Fibroblast of lung (primary cell): ENCODE measurements at regions not wholly inside any gene's neighbourhood (a gene's known extent, or its start where the extent isn't known, plus 50 kb on each side); places are given as distances from the start of the nearest gene placed in this dataset.

Experiments used
- DNase-seq, 2 donors: peaks; one replicate each; pipeline versions ENCODE4 v3.0.0 to v3.0.0-alpha.2; 2010; ENCODE audit warnings: low read depth in 2 of 2
- H2AFZ ChIP-seq: 2 replicates; pipeline ENCODE4 v1.5.1; 2012; ENCODE audit warnings: low read length, control low read depth, inconsistent platforms
- H3K27ac ChIP-seq: 2 replicates; pipeline ENCODE4 v1.5.1; 2011; ENCODE audit warnings: low read length, control low read depth; ENCODE audit not compliant: insufficient read depth
- H3K27me3 ChIP-seq: 2 replicates; pipeline ENCODE4 v1.5.1; 2011; ENCODE audit warnings: mild to moderate bottlenecking, low read length; ENCODE audit not compliant: control insufficient read depth, insufficient read depth
- H3K36me3 ChIP-seq: 2 replicates; pipeline ENCODE4 v1.5.1; 2011; ENCODE audit warnings: low read length; ENCODE audit not compliant: control insufficient read depth, insufficient read depth
- H3K4me1 ChIP-seq: 2 replicates; pipeline ENCODE4 v1.5.1; 2011; ENCODE audit warnings: low read length; ENCODE audit not compliant: control insufficient read depth, insufficient read depth; ENCODE audit errors: extremely low read depth
- H3K4me2 ChIP-seq: 2 replicates; pipeline ENCODE4 v1.5.1; 2011; ENCODE audit warnings: low read length, control low read depth; ENCODE audit not compliant: insufficient read depth; ENCODE audit errors: extremely low read depth
- H3K4me3 ChIP-seq, 4 experiments: fragments of 200-600 bp in 1 of 4; sonication (generic) in 1 of 4; replicated peaks in 1 of 4; 2 replicates each; pipeline ENCODE4 v1.5.1; 2011 to 2016; ENCODE audit warnings: low read length in 4 of 4, low read depth in 3 of 4, mild to moderate bottlenecking in 3 of 4, control low read depth in 2 of 4, inconsistent platforms in 1 of 4, mixed read lengths in 1 of 4; ENCODE audit not compliant: insufficient read depth in 1 of 4; ENCODE audit errors: control extremely low read depth in 1 of 4
- H3K79me2 ChIP-seq: 2 replicates; pipeline ENCODE4 v1.5.1; 2012; ENCODE audit warnings: mild to moderate bottlenecking, low read length, inconsistent platforms; ENCODE audit not compliant: control insufficient read depth, insufficient read depth
- H3K9ac ChIP-seq: 2 replicates; pipeline ENCODE4 v1.5.1; 2011; ENCODE audit warnings: mild to moderate bottlenecking, low read length, control low read depth; ENCODE audit not compliant: insufficient read depth
- H3K9me3 ChIP-seq: 2 replicates; pipeline ENCODE4 v1.5.1; 2012; ENCODE audit warnings: low read depth, low read length; ENCODE audit not compliant: control insufficient read depth, insufficient read depth
- H4K20me1 ChIP-seq: 2 replicates; pipeline ENCODE4 v1.5.1; 2011; ENCODE audit warnings: low read length; ENCODE audit not compliant: control insufficient read depth, insufficient read depth; ENCODE audit errors: extremely low read depth
- CTCF ChIP-seq, 2 donors: IDR thresholded peaks in 1 of 2; conservative IDR thresholded peaks in 1 of 2; 1 replicate in 1 of 2; 2 replicates in 1 of 2; pipeline ENCODE4 v1.5.1; 2011 to 2012; ENCODE audit warnings: low read length in 2 of 2, control low read depth in 1 of 2, inconsistent platforms in 1 of 2, low read depth in 1 of 2, mild to moderate bottlenecking in 1 of 2
- EZH2 ChIP-seq: IDR thresholded peaks from 2 replicates; pipeline ENCODE4 v1.5.1; 2012; ENCODE audit warnings: low read length, control low read depth, mild to moderate bottlenecking; ENCODE audit errors: missing control alignments

GRCh38 chrX:99384594-99385374 is 1025.3 kb downstream of the PCDH19 start:
- no peaks in the 10 kb centered on the region for H3K4me1 ChIP-seq
- H4K20me1 ChIP-seq: no peaks in the 10 kb centered on the region
- H3K4me2 ChIP-seq: no peak overlapping the region
- H3K79me2 ChIP-seq: no peaks in the 10 kb centered on the region
- no peak overlapping the region for H3K4me3 ChIP-seq
- DNase-seq: no peak
- H3K36me3 ChIP-seq: no peaks in the 10 kb centered on the region
- no peak overlapping the region for H3K27ac ChIP-seq
- H3K27me3 ChIP-seq: no peaks in the 10 kb centered on the region
- no peak overlapping the region for H3K9ac ChIP-seq
- H2AFZ ChIP-seq: no peak overlapping the region
- no peaks in the 10 kb centered on the region for H3K9me3 ChIP-seq
- TF ChIP-seq CTCF (conservative IDR thresholded peaks at IDR 0.05 in 1 of 2, IDR thresholded peaks at IDR 0.05 in 1 of 2; ENCODE audit: low read depth in 1 of 2, low read length in 2 of 2): no peak
- TF ChIP-seq EZH2: no peak

- no peak overlapping the region for H3K27ac ChIP-seq
- H3K9ac ChIP-seq: no peak overlapping the region
- no peak overlapping the region for H3K4me3 ChIP-seq
- no peaks in the 10 kb centered on the region for H3K36me3 ChIP-seq
- H2AFZ ChIP-seq: no peak overlapping the region
- H3K9me3 ChIP-seq: no peaks in the 10 kb centered on the region
- no peak for TF ChIP-seq EZH2
- TF ChIP-seq CTCF (conservative IDR thresholded peaks at IDR 0.05 in 1 of 2, IDR thresholded peaks at IDR 0.05 in 1 of 2; ENCODE audit: low read depth in 1 of 2, low read length in 2 of 2): no peak
- H3K4me1 ChIP-seq: no peaks in the 10 kb centered on the region
- no peak overlapping the region for H3K4me2 ChIP-seq
- no peaks in the 10 kb centered on the region for H4K20me1 ChIP-seq
- no peaks in the 10 kb centered on the region for H3K27me3 ChIP-seq
- no peaks in the 10 kb centered on the region for H3K79me2 ChIP-seq
- no peak for DNase-seq
Observed at GRCh38 chrX:99383786-99384185, 1026.3 kb downstream of the PCDH19 start.

- DNase-seq: no peak
- Histone ChIP-seq H3K9ac (no peak overlapping the region), H3K4me3 (no peak overlapping the region), H3K4me1 (no peaks in the 10 kb centered on the region), H2AFZ (no peak overlapping the region), H3K27me3 (no peaks in the 10 kb centered on the region), H3K27ac (no peak overlapping the region), H3K4me2 (no peak overlapping the region), H3K9me3 (no peaks in the 10 kb centered on the region), H3K36me3 (no peaks in the 10 kb centered on the region), H3K79me2 (no peaks in the 10 kb centered on the region), H4K20me1 (no peaks in the 10 kb centered on the region)
- TF ChIP-seq EZH2: no peak
- no peak for TF ChIP-seq CTCF (conservative IDR thresholded peaks at IDR 0.05 in 1 of 2, IDR thresholded peaks at IDR 0.05 in 1 of 2; ENCODE audit: low read depth in 1 of 2, low read length in 2 of 2)
Observed at GRCh38 chrX:99371976-99372595, 1038.0 kb downstream of the PCDH19 start.
